ENCODE measurements at regions not wholly inside any gene's neighbourhood (a gene's known extent, or its start where the extent isn't known, plus 50 kb on each side); places are given as distances from the start of the nearest gene placed in this dataset.
"Not testable (repeated sequence)": the region's sequence is repeated elsewhere in the genome, so short reads cannot be mapped to it uniquely, and the experiment has no call there.

- H3K27ac ChIP-seq (replicated peaks in 1 of 4); H3K36me3 ChIP-seq; intact Hi-C loops (cut with DNase I); H3K27me3 ChIP-seq; H3K9me3 ChIP-seq; H3K4me3 ChIP-seq; DNase-seq (ENCODE audit: extremely low spot score); H3K4me1 ChIP-seq: not testable (repeated sequence)
- peak in 2 of 3 experiments; percentile 33 to 40 for TF ChIP-seq CTCF (IDR thresholded peaks at IDR 0.05)
- no CpG with 5 or more reads among the region's 16 CpGs for WGBS
These were observed 5397.7 kb upstream of the TPTE start for GRCh38 chr21:5123655-5124054.

GRCh38 chr21:5128261-5128660 is 5393.1 kb upstream of the TPTE start:
- peak; percentile 69 to 77 for TF ChIP-seq POLR2AphosphoS5 (IDR thresholded peaks at IDR 0.05)
- H3K9me3 ChIP-seq; H3K36me3 ChIP-seq; DNase-seq (ENCODE audit: extremely low spot score); H3K27me3 ChIP-seq; intact Hi-C loops (cut with DNase I); H3K4me1 ChIP-seq: not testable (repeated sequence)
- no CpG with 5 or more reads among the region's 42 CpGs for WGBS
- H3K27ac ChIP-seq (replicated peaks in 1 of 4), result peak overlapping the region; percentile 67 to 84 (median 71)
- H3K4me3 ChIP-seq, result peak overlapping the region; percentile 51 to 66 (median 56)

GRCh38 chr21:5133824-5134223 is 5387.6 kb upstream of the TPTE start:
- H3K27ac ChIP-seq (replicated peaks in 1 of 4); H3K4me1 ChIP-seq; intact Hi-C loops (cut with DNase I); H3K9me3 ChIP-seq; H3K36me3 ChIP-seq; H3K27me3 ChIP-seq; DNase-seq (ENCODE audit: extremely low spot score); H3K4me3 ChIP-seq: not testable (repeated sequence)
- WGBS, result no CpG with 5 or more reads among the region's 19 CpGs

GRCh38 chr21:5136406-5136805 is 5385.0 kb upstream of the TPTE start:
- H3K4me3 ChIP-seq; H3K27me3 ChIP-seq; H3K9me3 ChIP-seq; intact Hi-C loops (cut with DNase I); H3K27ac ChIP-seq (replicated peaks in 1 of 4); H3K36me3 ChIP-seq; DNase-seq (ENCODE audit: extremely low spot score); H3K4me1 ChIP-seq: not testable (repeated sequence)
- 80% methylated on average over 1 of the region's 8 CpGs for WGBS

- H3K4me3 ChIP-seq; intact Hi-C loops (cut with DNase I); H3K27me3 ChIP-seq; H3K36me3 ChIP-seq; H3K27ac ChIP-seq (replicated peaks in 1 of 4); DNase-seq (ENCODE audit: extremely low spot score); H3K4me1 ChIP-seq; H3K9me3 ChIP-seq: not testable (repeated sequence)
- no CpG with 5 or more reads among the region's 18 CpGs for WGBS
These were observed 5384.4 kb upstream of the TPTE start for GRCh38 chr21:5137006-5137405.

- H3K9me3 ChIP-seq; H3K27me3 ChIP-seq; DNase-seq (ENCODE audit: extremely low spot score); H3K4me1 ChIP-seq; H3K27ac ChIP-seq (replicated peaks in 1 of 4); intact Hi-C loops (cut with DNase I); H3K4me3 ChIP-seq: not testable (repeated sequence)
- WGBS, result 92% methylated on average over 5 of the region's 7 CpGs
- H3K36me3 ChIP-seq, result peaks cover 0 to 13% (median 8%) of the 10 kb centered on the region in 4 donors
These were observed 5382.7 kb upstream of the TPTE start for GRCh38 chr21:5138687-5139086.

- WGBS, result no CpG with 5 or more reads among the region's 11 CpGs
- H3K9me3 ChIP-seq; H3K27ac ChIP-seq (replicated peaks in 1 of 4); intact Hi-C loops (cut with DNase I); H3K27me3 ChIP-seq; H3K4me3 ChIP-seq; H3K4me1 ChIP-seq; DNase-seq (ENCODE audit: extremely low spot score): not testable (repeated sequence)
- H3K36me3 ChIP-seq, result peaks cover 0 to 13% (median 8%) of the 10 kb centered on the region in 4 donors
These were observed 5381.9 kb upstream of the TPTE start for GRCh38 chr21:5139528-5139927.

GRCh38 chr21:5143011-5143410 is 5378.4 kb upstream of the TPTE start:
- H3K4me3 ChIP-seq; intact Hi-C loops (cut with DNase I); H3K27ac ChIP-seq (replicated peaks in 1 of 4); H3K9me3 ChIP-seq; H3K27me3 ChIP-seq; H3K4me1 ChIP-seq; DNase-seq (ENCODE audit: extremely low spot score): not testable (repeated sequence)
- 90% methylated on average over 2 of the region's 6 CpGs for WGBS
- peaks cover 0 to 10% (median 7%) of the 10 kb centered on the region in 4 donors for H3K36me3 ChIP-seq

GRCh38 chr21:5144731-5145130 is 5376.7 kb upstream of the TPTE start:
- H3K4me1 ChIP-seq; intact Hi-C loops (cut with DNase I); DNase-seq (ENCODE audit: extremely low spot score); H3K4me3 ChIP-seq; H3K9me3 ChIP-seq; H3K27ac ChIP-seq (replicated peaks in 1 of 4); H3K27me3 ChIP-seq: not testable (repeated sequence)
- peaks cover 0 to 10% (median 6%) of the 10 kb centered on the region in 4 donors for H3K36me3 ChIP-seq
- no CpG with 5 or more reads among the region's 15 CpGs for WGBS

GRCh38 chr21:5147685-5148084 is 5373.7 kb upstream of the TPTE start:
- H3K27me3 ChIP-seq; H3K4me3 ChIP-seq; H3K4me1 ChIP-seq; H3K9me3 ChIP-seq; DNase-seq (ENCODE audit: extremely low spot score); H3K36me3 ChIP-seq; intact Hi-C loops (cut with DNase I); H3K27ac ChIP-seq (replicated peaks in 1 of 4): not testable (repeated sequence)
- no CpG with 5 or more reads among the region's 18 CpGs for WGBS

- H3K4me3 ChIP-seq; H3K9me3 ChIP-seq; intact Hi-C loops (cut with DNase I); H3K27ac ChIP-seq (replicated peaks in 1 of 4); H3K4me1 ChIP-seq; H3K36me3 ChIP-seq; H3K27me3 ChIP-seq; DNase-seq (ENCODE audit: extremely low spot score): not testable (repeated sequence)
- 50% methylated on average over 2 of the region's 14 CpGs for WGBS
These were observed 5372.2 kb upstream of the TPTE start for GRCh38 chr21:5149222-5149621.

- H3K27ac ChIP-seq (replicated peaks in 1 of 4), result peak overlapping the region in 2 of 4 donors; percentile 66 to 73
- H3K9me3 ChIP-seq; H3K36me3 ChIP-seq; DNase-seq (ENCODE audit: extremely low spot score); H3K4me1 ChIP-seq; intact Hi-C loops (cut with DNase I); H3K27me3 ChIP-seq: not testable (repeated sequence)
- H3K4me3 ChIP-seq, result peak overlapping the region; percentile 34 to 63 (median 52)
- WGBS, result no CpG with 5 or more reads among the region's 69 CpGs
These were observed 5367.3 kb upstream of the TPTE start for GRCh38 chr21:5153842-5154640.

Measured in esophagus muscularis mucosa (tissue), 4 donors.